GM12891 (cell line): ENCODE measurements at regions not wholly inside any gene's neighbourhood (a gene's known extent, or its start where the extent isn't known, plus 50 kb on each side); places are given as distances from the start of the nearest gene placed in this dataset.
"Not testable (repeated sequence)": the region's sequence is repeated elsewhere in the genome, so short reads cannot be mapped to it uniquely, and the experiment has no call there.

Experiments used
- DNase-seq: peaks from one replicate; pipeline ENCODE4 v3.0.0; 2011; ENCODE audit warnings: low spot score; ENCODE audit not compliant: insufficient read length
- FAIRE-seq: peaks from 2 replicates; lab custom pipeline; 2011; peaks lifted over from hg19 to GRCh38; lab: Jason Lieb, UNC
- PAX5 ChIP-seq: IDR thresholded peaks from 2 replicates; pipeline ENCODE4 v1.6.1; 2011; ENCODE audit warnings: low read length, moderate library complexity, mild to moderate bottlenecking; ENCODE audit not compliant: insufficient read depth, severe bottlenecking
- POLR2A ChIP-seq: IDR thresholded peaks from 2 replicates; pipeline ENCODE4 v1.6.1; 2011; ENCODE audit warnings: low read depth, low read length, control low read depth
- POLR2AphosphoS5 ChIP-seq: IDR thresholded peaks from 2 replicates; pipeline ENCODE4 v1.6.1; 2011; ENCODE audit warnings: low read depth, low read length, control low read depth
- POU2F2 ChIP-seq: IDR thresholded peaks from 2 replicates; pipeline ENCODE4 v1.6.1; 2011; ENCODE audit warnings: low read depth, mild to moderate bottlenecking, control low read depth, low read length, moderate library complexity
- SPI1 ChIP-seq: IDR thresholded peaks from 2 replicates; pipeline ENCODE4 v1.6.1; 2011; ENCODE audit warnings: low read depth, low read length, control low read depth
- TAF1 ChIP-seq: IDR thresholded peaks from 2 replicates; pipeline ENCODE4 v1.6.1; 2011; ENCODE audit warnings: low read depth, low read length, control low read depth

DNA sequence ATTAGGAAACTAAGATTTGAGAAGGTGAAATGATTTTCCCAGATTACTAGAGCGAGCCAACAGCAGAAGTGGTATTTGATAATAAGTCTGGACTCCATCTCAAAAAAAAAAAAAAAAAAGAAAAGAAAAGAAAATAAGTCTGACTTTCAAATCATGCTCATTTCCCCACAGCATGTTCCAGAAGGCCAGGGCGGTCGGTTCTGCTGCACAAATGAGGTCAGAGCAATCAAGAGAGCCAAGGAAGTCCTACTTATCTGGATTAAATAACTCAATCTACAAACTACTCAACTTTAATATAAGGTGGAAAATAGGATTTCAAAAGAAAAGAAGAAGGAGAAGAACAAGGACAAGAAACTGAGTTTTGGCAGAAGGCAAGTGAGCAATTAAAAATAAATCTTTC, 130.4 kb upstream of the RASA1 start:
- TF ChIP-seq SPI1 (no peak), TAF1 (no peak), PAX5 (no peak), POU2F2 (no peak)
- no peak for DNase-seq
- FAIRE-seq = no peak

DNA sequence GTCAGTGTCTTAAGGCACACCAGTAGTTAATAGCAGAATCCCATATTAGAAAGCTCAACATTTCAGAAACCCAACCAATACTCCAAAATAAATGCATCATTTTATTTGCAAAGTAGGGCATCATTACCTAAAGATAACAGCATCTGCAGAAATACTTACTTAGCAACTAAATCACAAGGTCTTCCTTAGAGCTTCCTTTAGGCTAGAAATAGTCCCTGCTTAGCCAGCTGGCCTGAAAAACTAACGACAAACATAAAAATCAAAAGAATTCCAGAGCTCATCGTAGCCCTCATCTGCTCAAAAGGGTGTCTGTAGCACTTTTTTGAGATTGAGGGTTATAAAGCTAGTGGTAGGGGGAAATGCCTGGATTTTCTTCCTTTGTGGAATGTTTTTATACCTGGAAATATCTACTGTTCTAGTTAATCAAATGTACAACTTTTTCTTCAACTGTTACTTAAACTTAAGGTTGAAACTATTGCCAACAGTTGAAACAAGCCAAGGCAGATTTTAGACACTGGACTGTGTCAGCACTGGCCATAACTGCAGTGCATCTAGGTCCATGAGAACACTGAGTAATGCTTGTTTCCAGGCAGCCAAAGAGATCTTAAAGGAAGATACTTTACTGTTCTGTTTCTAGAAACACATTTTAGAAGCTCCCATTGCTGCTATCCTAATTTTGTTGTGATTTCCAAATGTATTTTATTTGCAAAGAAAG, 129.4 kb upstream of the RASA1 start:
- no peak for FAIRE-seq
- no peak for DNase-seq
- TF ChIP-seq PAX5 (no peak), SPI1 (no peak), POLR2AphosphoS5 (no peak), POLR2A (no peak), TAF1 (no peak), POU2F2 (no peak)

DNA sequence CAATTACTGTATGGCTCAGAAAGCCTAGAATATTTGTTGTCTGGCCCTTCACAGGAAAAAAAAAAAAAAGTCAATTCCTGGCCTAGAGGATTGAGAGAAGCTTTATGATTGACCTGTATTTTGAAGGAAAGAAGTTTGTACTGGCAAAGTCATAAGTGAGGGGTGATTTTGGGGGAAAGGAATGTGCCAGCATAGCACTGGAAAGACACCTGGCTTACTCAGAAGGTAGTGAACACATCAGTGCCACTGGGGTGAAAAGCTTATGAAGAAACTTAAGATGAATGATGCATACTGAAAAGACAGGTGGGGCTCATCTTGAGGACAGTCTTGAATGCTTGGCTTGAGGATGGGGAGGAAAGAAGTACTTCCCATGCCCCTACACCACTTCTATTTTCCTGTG, 127.9 kb upstream of the RASA1 start:
- FAIRE-seq = peak; percentile 57
- DNase-seq = no peak
- no peak for TF ChIP-seq POLR2AphosphoS5
- TF ChIP-seq TAF1 = no peak
- no peak for TF ChIP-seq SPI1
- no peak for TF ChIP-seq POLR2A
- TF ChIP-seq POU2F2 = no peak
- no peak for TF ChIP-seq PAX5

- no peak for TF ChIP-seq POLR2A
- TF ChIP-seq TAF1 = no peak
- TF ChIP-seq SPI1 = no peak
- no peak for TF ChIP-seq POU2F2
- no peak for TF ChIP-seq POLR2AphosphoS5
- no peak for TF ChIP-seq PAX5
- FAIRE-seq = no peak
- DNase-seq = no peak
Observed at GRCh38 chr5:87141544-87141943, 126.1 kb upstream of the RASA1 start.

DNA sequence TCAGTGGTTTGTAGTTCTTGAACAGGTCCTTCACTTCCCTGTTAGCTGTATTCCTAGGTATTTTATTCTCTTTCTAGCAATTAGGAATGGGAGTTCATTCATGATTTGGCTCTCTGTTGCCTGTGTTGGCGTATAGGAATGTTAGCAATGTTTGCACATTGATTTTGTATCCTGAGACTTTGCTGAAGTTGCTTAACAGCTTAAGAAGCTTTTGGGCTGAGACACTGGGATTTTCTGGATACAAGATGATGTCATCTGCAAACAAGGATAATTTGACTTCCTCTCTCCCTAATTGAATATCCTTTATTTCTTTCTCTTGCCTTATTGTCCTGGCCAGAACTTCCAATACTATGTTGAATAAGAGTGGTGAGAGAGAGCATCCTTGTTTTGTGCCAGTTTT, 121.8 kb upstream of the RASA1 start:
- not testable (repeated sequence) for FAIRE-seq, DNase-seq

DNA sequence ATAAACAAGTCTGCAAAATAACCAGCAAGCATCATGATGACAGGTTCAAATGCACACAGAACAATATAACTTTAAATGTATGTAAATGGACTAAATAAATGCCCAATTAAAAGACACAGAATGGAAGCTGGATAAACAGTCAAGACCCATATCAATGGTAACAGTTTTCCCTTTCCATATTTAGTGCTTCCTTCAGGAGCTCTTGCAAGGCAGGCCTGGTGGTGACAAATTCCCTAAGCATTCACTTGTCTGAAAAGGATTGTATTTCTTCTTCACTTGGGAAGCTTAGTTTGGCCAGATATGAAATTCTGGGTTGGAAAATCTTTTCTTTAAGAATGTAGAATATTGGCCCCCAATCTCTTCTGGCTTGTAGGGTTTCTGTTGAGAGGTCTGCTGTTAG, 120.2 kb upstream of the RASA1 start:
- DNase-seq (no peak), FAIRE-seq (no peak)
- no peak for TF ChIP-seq TAF1
- no peak for TF ChIP-seq SPI1
- TF ChIP-seq POLR2AphosphoS5 = no peak
- TF ChIP-seq PAX5 = no peak
- TF ChIP-seq POLR2A = no peak
- no peak for TF ChIP-seq POU2F2

DNA sequence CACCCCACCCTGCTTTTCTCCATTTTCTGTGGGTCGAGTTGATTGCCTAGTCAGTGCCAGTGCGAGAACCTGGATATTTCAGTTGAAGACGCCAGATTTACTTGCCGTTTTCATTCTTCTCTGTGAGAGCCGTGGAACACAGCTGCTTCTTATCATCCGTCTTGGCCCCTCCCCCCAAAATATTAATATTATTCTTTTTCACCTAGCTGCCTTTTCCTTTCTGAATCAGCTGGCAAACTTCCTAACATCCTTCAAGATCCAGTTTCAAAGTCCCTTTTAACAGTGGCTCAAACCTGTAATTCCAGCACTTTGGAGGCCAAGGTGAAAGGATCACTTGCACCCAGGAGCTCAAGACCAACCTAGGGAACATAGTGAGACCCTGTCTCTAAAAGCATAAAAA, 117.1 kb upstream of the RASA1 start:
- DNase-seq (no peak), FAIRE-seq (no peak)
- TF ChIP-seq POLR2A (no peak), SPI1 (no peak), TAF1 (no peak), POLR2AphosphoS5 (no peak), POU2F2 (no peak), PAX5 (no peak)

DNA sequence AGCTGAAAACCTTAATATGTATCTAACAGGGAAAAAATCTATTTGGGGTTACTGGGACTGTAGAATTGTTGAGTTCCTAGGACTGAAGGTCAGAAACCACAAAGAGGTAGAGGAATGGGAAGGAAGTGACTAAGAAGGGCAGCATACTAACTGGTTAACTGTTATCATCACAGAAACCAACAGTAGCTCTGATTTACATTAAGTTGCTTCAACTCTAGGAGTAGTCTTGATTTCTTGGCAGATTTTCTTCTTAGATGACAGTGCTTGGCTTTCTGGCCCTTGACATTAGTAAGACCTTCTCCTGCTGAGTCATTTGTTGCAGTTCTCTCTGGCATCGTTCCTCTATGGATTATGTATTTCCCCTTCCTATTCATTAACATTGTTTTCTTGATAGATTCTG, 116.1 kb upstream of the RASA1 start:
- TF ChIP-seq TAF1 = no peak
- TF ChIP-seq POLR2A = no peak
- no peak for TF ChIP-seq PAX5
- no peak for TF ChIP-seq POU2F2
- no peak for TF ChIP-seq POLR2AphosphoS5
- no peak for TF ChIP-seq SPI1
- DNase-seq (no peak), FAIRE-seq (no peak)

GRCh38 chr5:87152886-87153285, 114.8 kb upstream of the RASA1 start:
- TF ChIP-seq SPI1 = no peak
- TF ChIP-seq POU2F2 = no peak
- TF ChIP-seq POLR2A = no peak
- no peak for TF ChIP-seq POLR2AphosphoS5
- TF ChIP-seq TAF1 = no peak
- TF ChIP-seq PAX5 = no peak
- no peak for FAIRE-seq

DNA sequence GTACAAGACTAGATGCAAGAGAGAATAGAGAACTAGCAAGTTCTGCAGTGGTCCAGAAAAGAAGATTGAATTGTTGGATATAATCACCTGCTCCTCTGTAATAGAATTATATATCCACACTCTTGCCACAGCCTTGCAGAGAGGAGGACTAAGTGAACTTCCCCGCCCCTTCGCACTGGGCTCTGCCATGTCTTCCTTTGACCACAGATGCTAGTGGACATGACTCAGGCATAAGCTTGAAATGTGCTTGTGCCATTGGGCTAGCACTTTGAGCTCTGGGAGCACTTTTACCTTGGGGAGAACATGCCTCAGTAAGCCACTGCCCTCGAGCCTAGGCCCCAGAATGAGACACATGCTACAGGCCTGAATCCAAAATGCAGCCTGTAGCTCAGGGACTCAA, 113.5 kb upstream of the RASA1 start:
- FAIRE-seq = no peak

More at GRCh38 chr5:87152886-87153285, 114.8 kb upstream of the RASA1 start:
- no peak for DNase-seq

GRCh38 chr5:87155106-87155505, 112.6 kb upstream of the RASA1 start:
- TF ChIP-seq TAF1 (no peak), POLR2AphosphoS5 (no peak), PAX5 (no peak), POLR2A (no peak), POU2F2 (no peak), SPI1 (no peak)
- DNase-seq (no peak), FAIRE-seq (no peak)

More for the DNA sequence above, 113.5 kb upstream of the RASA1 start:
- TF ChIP-seq PAX5 (no peak), SPI1 (no peak), POLR2A (no peak), TAF1 (no peak), POU2F2 (no peak)
- no peak for DNase-seq
